ENCODE measurements at regions not wholly inside any gene's neighbourhood (a gene's known extent, or its start where the extent isn't known, plus 50 kb on each side); places are given as distances from the start of the nearest gene placed in this dataset.

- TF ChIP-seq CTCF (IDR thresholded peaks at IDR 0.05; ENCODE audit: borderline replicate concordance, extremely low read depth, insufficient read depth): no peak
- no peaks in the 10 kb centered on the region for H3K36me3 ChIP-seq (ENCODE audit: control insufficient read depth in 2 of 3, insufficient read depth in 3 of 3, low read length in 3 of 3)
- DNase-seq: no peak
- no peak for FAIRE-seq
- H3K27ac ChIP-seq (ENCODE audit: low read depth in 2 of 2, low read length in 2 of 2): no peak overlapping the region
- H3K4me1 ChIP-seq (ENCODE audit: control insufficient read depth in 2 of 3, insufficient read depth in 2 of 3, low read depth in 1 of 3, low read length in 3 of 3): no peaks in the 10 kb centered on the region
- no peaks in the 10 kb centered on the region for H3K27me3 ChIP-seq (ENCODE audit: control insufficient read depth, insufficient read depth, low read length)
- no peak overlapping the region for H3K4me3 ChIP-seq (ENCODE audit: low read length in 3 of 3)
- no peaks in the 10 kb centered on the region for H3K9me3 ChIP-seq (ENCODE audit: control insufficient read depth in 2 of 3, insufficient read depth in 1 of 3, low read length in 3 of 3)
- intact Hi-C loops (cut with DNase I): no loop called here
- H3K9ac ChIP-seq (ENCODE audit: low read length in 3 of 3): no peak overlapping the region
Measured at GRCh38 chr10:52420656-52421055, 106.6 kb downstream of the DKK1 start.

GRCh38 chr10:52423369-52423768 lies 109.3 kb downstream of the DKK1 start:
- Histone ChIP-seq H3K9ac (ENCODE audit: low read length in 3 of 3) (no peak overlapping the region), H3K36me3 (ENCODE audit: control insufficient read depth in 2 of 3, insufficient read depth in 3 of 3, low read length in 3 of 3) (no peaks in the 10 kb centered on the region), H3K9me3 (ENCODE audit: control insufficient read depth in 2 of 3, insufficient read depth in 1 of 3, low read length in 3 of 3) (no peaks in the 10 kb centered on the region), H3K27ac (ENCODE audit: low read depth in 2 of 2, low read length in 2 of 2) (no peak overlapping the region), H3K4me1 (ENCODE audit: control insufficient read depth in 2 of 3, insufficient read depth in 2 of 3, low read depth in 1 of 3, low read length in 3 of 3) (no peaks in the 10 kb centered on the region), H3K27me3 (ENCODE audit: control insufficient read depth, insufficient read depth, low read length) (no peaks in the 10 kb centered on the region), H3K4me3 (ENCODE audit: low read length in 3 of 3) (no peak overlapping the region)
- DNase-seq (no peak), FAIRE-seq (no peak)
- intact Hi-C loops (cut with DNase I): no loop called here
- TF ChIP-seq CTCF (IDR thresholded peaks at IDR 0.05; ENCODE audit: borderline replicate concordance, extremely low read depth, insufficient read depth): no peak

GRCh38 chr10:52424341-52424740 lies 110.3 kb downstream of the DKK1 start:
- H3K4me1 ChIP-seq (ENCODE audit: control insufficient read depth in 2 of 3, insufficient read depth in 2 of 3, low read depth in 1 of 3, low read length in 3 of 3): no peaks in the 10 kb centered on the region
- no peak for TF ChIP-seq CTCF (IDR thresholded peaks at IDR 0.05; ENCODE audit: borderline replicate concordance, extremely low read depth, insufficient read depth)
- DNase-seq (no peak), FAIRE-seq (no peak)
- H3K27ac ChIP-seq (ENCODE audit: low read depth in 2 of 2, low read length in 2 of 2): no peak overlapping the region
- no peaks in the 10 kb centered on the region for H3K27me3 ChIP-seq (ENCODE audit: control insufficient read depth, insufficient read depth, low read length)
- intact Hi-C loops (cut with DNase I): no loop called here
- H3K36me3 ChIP-seq (ENCODE audit: control insufficient read depth in 2 of 3, insufficient read depth in 3 of 3, low read length in 3 of 3): no peaks in the 10 kb centered on the region
- H3K9me3 ChIP-seq (ENCODE audit: control insufficient read depth in 2 of 3, insufficient read depth in 1 of 3, low read length in 3 of 3): no peaks in the 10 kb centered on the region
- H3K4me3 ChIP-seq (ENCODE audit: low read length in 3 of 3): no peak overlapping the region
- no peak overlapping the region for H3K9ac ChIP-seq (ENCODE audit: low read length in 3 of 3)

- Histone ChIP-seq H3K4me3 (ENCODE audit: low read length in 3 of 3) (no peak overlapping the region), H3K27me3 (ENCODE audit: control insufficient read depth, insufficient read depth, low read length) (no peaks in the 10 kb centered on the region), H3K27ac (ENCODE audit: low read depth in 2 of 2, low read length in 2 of 2) (no peak overlapping the region), H3K9me3 (ENCODE audit: control insufficient read depth in 2 of 3, insufficient read depth in 1 of 3, low read length in 3 of 3) (no peaks in the 10 kb centered on the region), H3K36me3 (ENCODE audit: control insufficient read depth in 2 of 3, insufficient read depth in 3 of 3, low read length in 3 of 3) (no peaks in the 10 kb centered on the region), H3K4me1 (ENCODE audit: control insufficient read depth in 2 of 3, insufficient read depth in 2 of 3, low read depth in 1 of 3, low read length in 3 of 3) (no peaks in the 10 kb centered on the region), H3K9ac (ENCODE audit: low read length in 3 of 3) (no peak overlapping the region)
- DNase-seq (no peak), FAIRE-seq (no peak)
- intact Hi-C loops (cut with DNase I): no loop called here
- no peak for TF ChIP-seq CTCF (IDR thresholded peaks at IDR 0.05; ENCODE audit: borderline replicate concordance, extremely low read depth, insufficient read depth)
Measured at GRCh38 chr10:52434734-52435133, 120.7 kb downstream of the DKK1 start.
